Fibroblast of skin of abdomen (primary cell): ENCODE measurements at regions not wholly inside any gene's neighbourhood (a gene's known extent, or its start where the extent isn't known, plus 50 kb on each side); places are given as distances from the start of the nearest gene placed in this dataset.

Experiments used
- DNase-seq: peaks from one replicate; pipeline ENCODE4 v3.0.0-alpha.2; 2013

GRCh38 chr12:115857160-115857920, 420.2 kb downstream of the MED13L start:
- DNase-seq, result no peak

GRCh38 chr12:115852054-115852453, 425.4 kb downstream of the MED13L start:
- no peak for DNase-seq

- DNase-seq, result no peak
Measured at GRCh38 chr12:115850957-115851356, 426.5 kb downstream of the MED13L start.

- DNase-seq, result no peak
Measured at GRCh38 chr12:115849262-115849943, 428.1 kb downstream of the MED13L start.

- no peak for DNase-seq
Measured at GRCh38 chr12:115847398-115847797, 430.1 kb downstream of the MED13L start.

GRCh38 chr12:115846516-115846915, 431.0 kb downstream of the MED13L start:
- DNase-seq, result no peak

- peak; percentile 22 for DNase-seq
Measured at GRCh38 chr12:115840159-115840558, 437.3 kb downstream of the MED13L start.

- DNase-seq, result no peak
Measured at GRCh38 chr12:115838952-115839351, 438.5 kb downstream of the MED13L start.

- DNase-seq, result no peak
Measured at GRCh38 chr12:115837220-115837619, 440.3 kb downstream of the MED13L start.

- DNase-seq, result no peak
Measured at GRCh38 chr12:115835445-115835844, 442.0 kb downstream of the MED13L start.

- DNase-seq, result no peak
Measured at GRCh38 chr12:115833704-115834103, 443.8 kb downstream of the MED13L start.

GRCh38 chr12:115830633-115831032, 446.9 kb downstream of the MED13L start:
- no peak for DNase-seq

GRCh38 chr12:115830070-115830469, 447.4 kb downstream of the MED13L start:
- no peak for DNase-seq

- DNase-seq, result peak; percentile 21
Measured at GRCh38 chr12:115828168-115828567, 449.3 kb downstream of the MED13L start.

- no peak for DNase-seq
Measured at GRCh38 chr12:115824936-115825602, 452.4 kb downstream of the MED13L start.

- DNase-seq, result no peak
Measured at GRCh38 chr12:115823635-115824034, 453.9 kb downstream of the MED13L start.

- DNase-seq, result no peak
Measured at GRCh38 chr12:115820656-115821055, 456.8 kb downstream of the MED13L start.

- no peak for DNase-seq
Measured at GRCh38 chr12:115818973-115819372, 458.5 kb downstream of the MED13L start.

GRCh38 chr12:115817389-115817788, 460.1 kb downstream of the MED13L start:
- no peak for DNase-seq

GRCh38 chr12:115815924-115816323, 461.6 kb downstream of the MED13L start:
- no peak for DNase-seq

GRCh38 chr12:115813256-115813655, 464.2 kb downstream of the MED13L start:
- DNase-seq, result no peak

- DNase-seq, result no peak
Measured at GRCh38 chr12:115811929-115812328, 465.6 kb downstream of the MED13L start.

- no peak for DNase-seq
Measured at GRCh38 chr12:115811045-115811444, 466.4 kb downstream of the MED13L start.
